A673 (cell line): ENCODE measurements at regions not wholly inside any gene's neighbourhood (a gene's known extent, or its start where the extent isn't known, plus 50 kb on each side); places are given as distances from the start of the nearest gene placed in this dataset.

ENCODE experiments used
- BruUV-seq: library from RNA; stranded (reverse); fragments of 400-500 nt; replicated peaks from 2 replicates; lab custom pipeline; 2021; lab: Mats Ljungman, UMichigan
- CTCF ChIA-PET: fragments of 300-600 bp; sonication (Branson Sonifier 250); formaldehyde crosslinking; loops from one replicate; lab custom pipeline; 2022; ENCODE audit warnings: antibody characterized with exemption; lab: Charles Lee
- POLR2A ChIA-PET: fragments of 300-600 bp; sonication (Branson Sonifier 250); formaldehyde crosslinking; loops from one replicate; lab custom pipeline; 2022; ENCODE audit warnings: antibody characterized with exemption; ENCODE audit not compliant: low non-redundant PET; lab: Charles Lee
- DNase-seq: peaks from one replicate; pipeline ENCODE4 v3.0.0-alpha.2; 2015; ENCODE audit warnings: low spot score
- H3K27ac ChIP-seq: fragments of 200-600 bp; sonication (generic); 2 replicates; pipeline ENCODE4 v1.5.1; 2016; ENCODE audit warnings: mixed run types, low read depth, mild to moderate bottlenecking, mixed read lengths, antibody characterized with exemption, low read length; ENCODE audit not compliant: poor library complexity, severe bottlenecking
- H3K27me3 ChIP-seq: fragments of 200-600 bp; sonication (generic); replicated peaks from 2 replicates; pipeline ENCODE4 v1.6.1; 2017; ENCODE audit warnings: mixed run types, low read depth, mild to moderate bottlenecking, mixed read lengths, antibody characterized with exemption, low read length; ENCODE audit not compliant: insufficient read depth, poor library complexity
- H3K36me3 ChIP-seq: fragments of 200-600 bp; sonication (generic); 2 replicates; pipeline ENCODE4 v1.6.1; 2016; ENCODE audit warnings: mixed run types, mild to moderate bottlenecking, mixed read lengths, antibody characterized with exemption, low read length; ENCODE audit not compliant: insufficient read depth, poor library complexity, severe bottlenecking
- H3K4me1 ChIP-seq: fragments of 200-600 bp; sonication (generic); 2 replicates; pipeline ENCODE4 v1.6.1; 2017; ENCODE audit warnings: mixed run types, mild to moderate bottlenecking, mixed read lengths, antibody characterized with exemption, low read length; ENCODE audit not compliant: insufficient read depth, poor library complexity, severe bottlenecking
- H3K4me3 ChIP-seq: fragments of 200-600 bp; sonication (generic); 2 replicates; pipeline ENCODE4 v1.5.1; 2016; ENCODE audit warnings: low read depth, mixed run types, mild to moderate bottlenecking, mixed read lengths, low read length; ENCODE audit not compliant: poor library complexity, severe bottlenecking
- H3K9me3 ChIP-seq: fragments of 200-600 bp; sonication (generic); 2 replicates; pipeline ENCODE4 v1.6.1; 2016; ENCODE audit warnings: mixed run types, low read depth, mild to moderate bottlenecking, mixed read lengths, antibody characterized with exemption, low read length; ENCODE audit not compliant: poor library complexity, severe bottlenecking
- EZH2 ChIP-seq: fragments of 200-600 bp; sonication (generic); IDR thresholded peaks from 2 replicates; pipeline ENCODE4 v1.6.1; 2017; ENCODE audit warnings: borderline replicate concordance, low read depth, mild to moderate bottlenecking, mixed read lengths, antibody characterized with exemption, low read length; ENCODE audit not compliant: poor library complexity, severe bottlenecking
- intact Hi-C: fragments of 100-400 bp; cut with micrococcal nuclease; formaldehyde crosslinking; loops from one replicate; pipeline ENCODE4 v1.10.0; 2022; ENCODE audit not compliant: unreplicated experiment
- TF ChIP-seq, protein P1 (sequence below): fragments of 300-800, 200-600 bp; sonication (generic); conservative IDR thresholded peaks from 2 replicates; pipeline ENCODE4 v1.5.1; 2017; ENCODE audit warnings: low read depth, mild to moderate bottlenecking, antibody characterized with exemption, low read length, moderate library complexity, mixed read lengths

DNA sequence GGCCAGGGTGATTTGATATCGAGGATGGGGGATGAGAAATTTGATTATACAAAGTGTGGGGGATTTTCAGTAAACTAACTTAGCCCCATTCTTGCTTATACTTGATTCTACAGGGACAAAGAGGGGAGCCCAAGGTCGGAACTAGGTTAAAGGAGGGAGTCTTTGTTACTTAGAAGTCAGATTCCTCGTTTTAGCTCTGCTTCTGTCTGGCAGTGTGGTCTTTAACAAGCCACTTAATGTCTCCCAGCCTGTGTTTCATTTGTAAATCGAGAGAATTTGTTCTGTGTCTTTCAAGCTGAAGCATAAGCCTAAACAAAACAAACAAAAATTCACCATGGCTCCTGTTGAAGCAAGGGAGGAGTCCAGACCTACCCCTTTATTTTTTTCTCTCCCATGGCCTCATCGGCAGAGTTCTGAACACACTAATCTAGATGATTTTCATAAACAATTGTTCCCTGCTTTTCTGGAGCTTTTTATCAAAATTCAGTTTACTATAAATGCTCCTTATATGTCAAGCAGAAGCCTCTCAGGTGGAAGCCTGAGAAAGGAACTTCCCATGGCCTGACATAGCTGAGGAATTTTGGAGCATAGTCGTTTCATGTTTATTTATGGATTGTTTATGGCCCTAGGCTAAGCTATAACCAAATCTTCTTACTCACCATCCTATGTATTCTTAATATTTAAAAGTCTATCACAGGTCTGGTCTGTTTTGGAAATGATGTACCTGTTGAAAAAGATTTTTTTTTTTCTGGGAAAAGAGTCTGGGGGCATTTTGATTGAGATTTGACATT lies 62.6 kb upstream of the SYTL5 start:
- ChIA-PET POLR2A (no interaction called here), CTCF (no interaction called here)
- Histone ChIP-seq H3K9me3 (no peaks in the 10 kb centered on the region), H3K4me1 (no peaks in the 10 kb centered on the region), H3K4me3 (no peak overlapping the region), H3K27me3 (no peaks in the 10 kb centered on the region), H3K27ac (no peak overlapping the region), H3K36me3 (no peaks in the 10 kb centered on the region)
- no peak for DNase-seq
- intact Hi-C loops: no loop called here
- BruUV-seq: no TSS peak
- TF ChIP-seq EZH2: no peak
- TF ChIP-seq, protein P1, sequence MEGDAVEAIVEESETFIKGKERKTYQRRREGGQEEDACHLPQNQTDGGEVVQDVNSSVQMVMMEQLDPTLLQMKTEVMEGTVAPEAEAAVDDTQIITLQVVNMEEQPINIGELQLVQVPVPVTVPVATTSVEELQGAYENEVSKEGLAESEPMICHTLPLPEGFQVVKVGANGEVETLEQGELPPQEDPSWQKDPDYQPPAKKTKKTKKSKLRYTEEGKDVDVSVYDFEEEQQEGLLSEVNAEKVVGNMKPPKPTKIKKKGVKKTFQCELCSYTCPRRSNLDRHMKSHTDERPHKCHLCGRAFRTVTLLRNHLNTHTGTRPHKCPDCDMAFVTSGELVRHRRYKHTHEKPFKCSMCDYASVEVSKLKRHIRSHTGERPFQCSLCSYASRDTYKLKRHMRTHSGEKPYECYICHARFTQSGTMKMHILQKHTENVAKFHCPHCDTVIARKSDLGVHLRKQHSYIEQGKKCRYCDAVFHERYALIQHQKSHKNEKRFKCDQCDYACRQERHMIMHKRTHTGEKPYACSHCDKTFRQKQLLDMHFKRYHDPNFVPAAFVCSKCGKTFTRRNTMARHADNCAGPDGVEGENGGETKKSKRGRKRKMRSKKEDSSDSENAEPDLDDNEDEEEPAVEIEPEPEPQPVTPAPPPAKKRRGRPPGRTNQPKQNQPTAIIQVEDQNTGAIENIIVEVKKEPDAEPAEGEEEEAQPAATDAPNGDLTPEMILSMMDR: no peak

DNA sequence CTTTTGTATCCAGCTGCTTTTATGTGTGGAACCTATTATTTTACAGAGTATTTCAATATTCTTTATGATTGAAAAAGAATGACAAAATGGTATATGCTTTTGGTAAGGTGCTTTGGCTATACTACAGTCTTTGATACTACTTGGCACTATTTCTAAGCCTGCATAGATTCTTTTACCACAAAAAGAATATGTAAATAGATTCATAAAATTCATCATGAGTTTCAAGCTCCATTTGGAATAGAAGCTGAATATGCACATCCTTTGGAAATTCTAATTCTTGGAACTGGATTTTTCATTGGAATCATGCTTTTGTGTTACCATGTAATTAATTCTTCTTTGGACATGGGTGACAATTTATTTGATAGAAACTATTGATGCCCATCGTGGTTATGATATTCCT lies 60.2 kb upstream of the SYTL5 start:
- intact Hi-C loops: no loop called here
- no peaks in the 10 kb centered on the region for H3K9me3 ChIP-seq
- no peak for DNase-seq
- H3K27me3 ChIP-seq: no peaks in the 10 kb centered on the region
- BruUV-seq: no TSS peak
- H3K4me1 ChIP-seq: no peaks in the 10 kb centered on the region
- H3K4me3 ChIP-seq: no peak overlapping the region
- H3K36me3 ChIP-seq: no peaks in the 10 kb centered on the region
- H3K27ac ChIP-seq: no peak overlapping the region
- ChIA-PET POLR2A (no interaction called here), CTCF (no interaction called here)
- TF ChIP-seq, protein P1: no peak
- no peak for TF ChIP-seq EZH2

DNA sequence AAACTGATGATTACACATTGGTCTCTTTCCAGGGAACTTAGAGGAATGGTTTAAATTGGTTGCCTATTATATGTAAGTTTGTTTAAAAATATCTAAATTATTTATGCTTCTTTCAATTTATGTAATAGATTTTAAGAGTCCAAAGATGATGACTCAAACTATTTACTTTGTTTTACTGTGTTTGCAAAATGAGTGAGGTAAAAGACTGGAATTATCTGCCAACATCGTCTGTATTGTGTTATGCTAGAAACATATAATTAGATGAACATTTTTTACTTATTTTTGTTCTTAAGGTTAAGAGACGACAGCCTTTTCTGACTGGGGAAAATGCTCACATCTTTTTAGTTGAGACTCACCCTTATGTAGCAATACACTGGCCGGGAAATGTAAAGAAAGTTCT lies 51.1 kb upstream of the SYTL5 start:
- intact Hi-C loops: no loop called here
- Histone ChIP-seq H3K4me3 (no peak overlapping the region), H3K4me1 (no peaks in the 10 kb centered on the region), H3K9me3 (no peaks in the 10 kb centered on the region), H3K27me3 (no peaks in the 10 kb centered on the region), H3K27ac (no peak overlapping the region), H3K36me3 (no peaks in the 10 kb centered on the region)
- TF ChIP-seq EZH2: no peak
- TF ChIP-seq, protein P1: no peak
- POLR2A ChIA-PET: no interaction called here
- DNase-seq: no peak
- BruUV-seq: no TSS peak
- CTCF ChIA-PET: no interaction called here
